ENCODE measurements at regions not wholly inside any gene's neighbourhood (a gene's known extent, or its start where the extent isn't known, plus 50 kb on each side); places are given as distances from the start of the nearest gene placed in this dataset.

- peak overlapping the region; percentile 18 to 80 for H3K27ac ChIP-seq
- DNase-seq (ENCODE audit: low spot score) = peak; percentile 59
- peaks cover 0 to 4% of the 10 kb centered on the region in 2 donors for H3K4me1 ChIP-seq
- H3K4me3 ChIP-seq = no peak overlapping the region
- no peaks in the 10 kb centered on the region for H3K36me3 ChIP-seq
- H3K27me3 ChIP-seq = no peaks in the 10 kb centered on the region
- no peaks in the 10 kb centered on the region for H3K9me3 ChIP-seq
- TF ChIP-seq CTCF (IDR thresholded peaks at IDR 0.05) = no peak
These were observed 391.1 kb upstream of the HSF2 start for GRCh38 chr6:122008101-122008999.

- Histone ChIP-seq H3K36me3 (no peaks in the 10 kb centered on the region), H3K27ac (peak overlapping the region; percentile 18 to 80), H3K4me3 (no peak overlapping the region), H3K27me3 (no peaks in the 10 kb centered on the region), H3K4me1 (peaks cover 0 to 4% of the 10 kb centered on the region in 2 donors), H3K9me3 (no peaks in the 10 kb centered on the region)
- no peak for TF ChIP-seq CTCF (IDR thresholded peaks at IDR 0.05)
- no peak for DNase-seq (ENCODE audit: low spot score)
These were observed 390.5 kb upstream of the HSF2 start for GRCh38 chr6:122009000-122009350.

- H3K27me3 ChIP-seq = no peaks in the 10 kb centered on the region
- H3K9me3 ChIP-seq = no peaks in the 10 kb centered on the region
- no peaks in the 10 kb centered on the region for H3K36me3 ChIP-seq
- H3K27ac ChIP-seq = no peak overlapping the region
- peaks cover 0 to 4% of the 10 kb centered on the region in 2 donors for H3K4me1 ChIP-seq
- DNase-seq (ENCODE audit: low spot score) = no peak
- H3K4me3 ChIP-seq = no peak overlapping the region
- TF ChIP-seq CTCF (IDR thresholded peaks at IDR 0.05) = no peak
These were observed 386.9 kb upstream of the HSF2 start for GRCh38 chr6:122012578-122012977.

DNA sequence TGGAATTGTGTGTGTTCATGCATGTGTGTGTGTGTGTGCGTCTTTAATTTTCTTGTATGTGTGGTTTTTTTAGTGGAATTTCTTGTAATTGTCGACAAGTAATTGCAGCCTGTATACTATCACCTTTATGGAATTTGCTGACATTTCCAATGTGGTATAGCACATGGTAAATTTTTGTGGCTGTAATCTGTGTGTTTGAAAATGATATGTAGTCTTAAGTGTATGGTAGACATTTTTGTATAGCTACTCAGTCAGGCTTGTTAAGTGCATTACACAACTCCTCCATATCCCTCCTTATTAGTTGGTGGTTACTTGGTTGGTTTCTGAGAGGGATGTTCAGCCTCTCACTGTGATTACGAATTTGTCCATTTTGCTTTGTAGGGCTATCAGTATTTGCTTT, 384.5 kb upstream of the HSF2 start:
- H3K36me3 ChIP-seq = no peaks in the 10 kb centered on the region
- DNase-seq (ENCODE audit: low spot score) = no peak
- H3K4me3 ChIP-seq = no peak overlapping the region
- H3K27me3 ChIP-seq = no peaks in the 10 kb centered on the region
- no peaks in the 10 kb centered on the region for H3K4me1 ChIP-seq
- no peak for TF ChIP-seq CTCF (IDR thresholded peaks at IDR 0.05)
- no peaks in the 10 kb centered on the region for H3K9me3 ChIP-seq
- H3K27ac ChIP-seq = no peak overlapping the region

DNA sequence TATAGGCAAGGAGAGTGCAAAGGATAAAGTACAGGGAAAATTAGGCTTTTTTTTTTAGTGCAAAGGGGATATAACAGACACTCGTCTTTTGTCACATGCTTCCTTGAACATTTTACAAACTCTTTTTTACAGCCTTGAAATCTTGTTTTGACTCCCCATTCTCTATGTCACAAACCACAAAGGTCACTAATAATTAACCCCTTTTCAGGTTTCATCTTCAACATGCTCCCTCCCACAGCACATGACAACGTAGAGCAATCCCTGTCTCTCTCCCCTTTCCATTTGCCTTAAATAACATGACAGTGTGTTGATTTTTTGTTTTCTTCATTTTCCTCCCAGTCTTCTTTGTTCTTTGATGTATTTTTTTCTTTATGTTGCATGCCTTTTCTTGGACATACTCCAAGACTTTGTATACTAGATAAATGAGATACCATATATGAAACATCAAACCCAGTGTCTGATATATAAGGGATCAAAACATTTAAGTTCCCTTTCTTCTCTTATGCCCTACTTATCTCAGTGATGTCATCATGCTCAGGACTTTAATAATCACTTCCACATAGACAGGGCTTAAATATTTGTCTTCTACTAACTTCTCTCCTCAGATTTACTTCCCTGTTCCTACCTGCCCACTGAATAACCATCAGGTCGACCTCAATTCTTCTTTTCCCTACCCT, 378.7 kb upstream of the HSF2 start:
- no peaks in the 10 kb centered on the region for H3K36me3 ChIP-seq
- TF ChIP-seq CTCF (IDR thresholded peaks at IDR 0.05) = no peak
- no peaks in the 10 kb centered on the region for H3K9me3 ChIP-seq
- no peak for DNase-seq (ENCODE audit: low spot score)
- H3K27ac ChIP-seq = no peak overlapping the region
- no peaks in the 10 kb centered on the region for H3K27me3 ChIP-seq
- no peaks in the 10 kb centered on the region for H3K4me1 ChIP-seq
- no peak overlapping the region for H3K4me3 ChIP-seq
